HepG2 (cell line): ENCODE measurements at regions not wholly inside any gene's neighbourhood (a gene's known extent, or its start where the extent isn't known, plus 50 kb on each side); places are given as distances from the start of the nearest gene placed in this dataset.

Source experiments
- ATAC-seq: fragments of 200-7000 bp; cut with Tn5 transposase; 3 replicates; pipeline ENCODE4 v1.9.1; 2020; ENCODE audit warnings: mild to moderate bottlenecking, moderate library complexity
- BruUV-seq: library from RNA; stranded (reverse); fragments of 400-500 nt; replicated peaks from 2 replicates; lab custom pipeline; 2021; lab: Mats Ljungman, UMichigan
- CTCF ChIA-PET: fragments of 300-600 bp; formaldehyde crosslinking; extraction: SDS; loops from one replicate; lab custom pipeline; 2021; ENCODE audit warnings: low total read pairs, inconsistent platforms, low intra/inter-chr PET ratio; lab: Yijun Ruan, JAX
- POLR2A ChIA-PET: fragments of 350-600 bp; sonication (Branson Sonifier 250); formaldehyde crosslinking; loops from one replicate; lab custom pipeline; 2020; ENCODE audit warnings: antibody characterized with exemption, inconsistent platforms; lab: Yijun Ruan, JAX
- DNase-seq: peaks from one replicate; pipeline ENCODE4 v3.0.0-alpha.2; 2015; ENCODE audit warnings: low spot score
- FAIRE-seq: peaks from 3 replicates; lab custom pipeline; 2011; peaks lifted over from hg19 to GRCh38; lab: Jason Lieb, UNC
- H2AFZ ChIP-seq: one replicate; pipeline ENCODE4 v1.6.1; 2011; ENCODE audit warnings: low read length, inconsistent platforms
- H3K27ac ChIP-seq: fragments of 300-600 bp; 3 replicates; pipeline ENCODE4 v1.8.0; 2011; ENCODE audit warnings: mixed run types, mild to moderate bottlenecking, mixed read lengths, low read length, inconsistent platforms; ENCODE audit not compliant: insufficient read depth; ENCODE audit errors: extremely low read length
- H3K27me3 ChIP-seq, 2 experiments: fragments of 200-600 bp in 1 of 2; 2 replicates in 1 of 2; 3 replicates in 1 of 2; pipeline versions ENCODE4 v1.6.0 to v1.8.0; 2011; ENCODE audit warnings: low read length in 2 of 2, mild to moderate bottlenecking in 2 of 2, moderate library complexity in 2 of 2, inconsistent platforms in 1 of 2; ENCODE audit not compliant: insufficient read depth in 2 of 2, control insufficient read depth in 1 of 2
- H3K36me3 ChIP-seq, 2 experiments: fragments of 200-600 bp in 1 of 2; replicated peaks in 1 of 2; 2 replicates in 1 of 2; 3 replicates in 1 of 2; pipeline versions ENCODE4 v1.5.1 to v1.8.0; 2011; ENCODE audit warnings: low read length in 2 of 2, inconsistent platforms in 1 of 2; ENCODE audit not compliant: insufficient read depth in 2 of 2, control insufficient read depth in 1 of 2
- H3K4me1 ChIP-seq: 2 replicates; pipeline ENCODE4 v1.5.1; 2012; ENCODE audit warnings: low read length, inconsistent platforms; ENCODE audit not compliant: insufficient read depth
- H3K4me2 ChIP-seq: 2 replicates; pipeline ENCODE4 v1.6.0; 2011; ENCODE audit warnings: low read depth, low read length, inconsistent platforms
- H3K4me3 ChIP-seq, 3 experiments: fragments of 200-600 bp in 1 of 3; sonication (generic), shearing (Covaris generic) in 1 of 3; replicated peaks in 1 of 3; 2 replicates each; pipeline ENCODE4 v1.5.1; 2011 to 2016; ENCODE audit warnings: low read length in 3 of 3, inconsistent platforms in 2 of 3, low read depth in 2 of 3, mild to moderate bottlenecking in 2 of 3, control low read depth in 1 of 3, mixed read lengths in 1 of 3; ENCODE audit not compliant: insufficient read depth in 1 of 3
- H3K79me2 ChIP-seq: one replicate; pipeline ENCODE4 v1.6.1; 2011; ENCODE audit warnings: low read length, inconsistent platforms; ENCODE audit not compliant: insufficient read depth
- H3K9ac ChIP-seq: 2 replicates; pipeline ENCODE4 v1.6.0; 2011; ENCODE audit warnings: mild to moderate bottlenecking, low read depth, low read length, inconsistent platforms; ENCODE audit not compliant: insufficient read depth
- H3K9me3 ChIP-seq: 2 replicates; pipeline ENCODE4 v1.5.1; 2012; ENCODE audit warnings: mild to moderate bottlenecking, low read length
- H4K20me1 ChIP-seq: 2 replicates; pipeline ENCODE4 v1.6.0; 2011; ENCODE audit warnings: inconsistent platforms, mild to moderate bottlenecking, low read length, moderate library complexity; ENCODE audit not compliant: insufficient read depth
- ATF3 ChIP-seq: sonication (generic); formaldehyde crosslinking; IDR thresholded peaks from 2 replicates; pipeline ENCODE4 v1.4.0; 2020; ENCODE audit warnings: missing genetic modification reagents
- NR0B2 ChIP-seq: sonication (generic); formaldehyde crosslinking; IDR thresholded peaks from 2 replicates; pipeline ENCODE4 v1.4.0; 2020; ENCODE audit warnings: mild to moderate bottlenecking, missing genetic modification reagents
- PAF1 ChIP-seq: IDR thresholded peaks from 2 replicates; pipeline ENCODE4 v1.6.1; 2016; ENCODE audit warnings: missing genetic modification reagents, missing compliant biosample characterization
- PAWR ChIP-seq: sonication (generic); formaldehyde crosslinking; IDR thresholded peaks from 2 replicates; pipeline ENCODE4 v1.4.0; 2020; ENCODE audit warnings: missing genetic modification reagents, mild to moderate bottlenecking, borderline replicate concordance
- PAX8 ChIP-seq: sonication (generic); formaldehyde crosslinking; IDR thresholded peaks from 2 replicates; pipeline ENCODE4 v1.8.0; 2022; ENCODE audit warnings: mild to moderate bottlenecking, missing genetic modification reagents, borderline replicate concordance
- SMAD1 ChIP-seq: sonication (generic); formaldehyde crosslinking; IDR thresholded peaks from 2 replicates; pipeline ENCODE4 v1.4.0; 2020; ENCODE audit warnings: missing genetic modification reagents, low read depth, mild to moderate bottlenecking, borderline replicate concordance
- ZNF414 ChIP-seq: sonication (generic); formaldehyde crosslinking; IDR thresholded peaks from 2 replicates; pipeline ENCODE4 v1.5.0; 2020; ENCODE audit warnings: missing genetic modification reagents
- ZNF574 ChIP-seq: sonication (generic); formaldehyde crosslinking; IDR thresholded peaks from 2 replicates; pipeline ENCODE4 v1.4.0; 2020; ENCODE audit warnings: missing genetic modification reagents
- ZNF589 ChIP-seq: sonication (generic); formaldehyde crosslinking; conservative IDR thresholded peaks from 2 replicates; pipeline ENCODE4 v1.8.0; 2022; ENCODE audit warnings: mild to moderate bottlenecking, moderate library complexity, missing genetic modification reagents
- in situ Hi-C: cut with HindIII; loops from 2 replicates; pipeline ENCODE4 v1.10.0; 2017; ENCODE audit warnings: low pct_unique_long_range_greater_than_20kb; ENCODE audit not compliant: extremely low pct_ligation_motif_present
- intact Hi-C: fragments of 100-400 bp; cut with micrococcal nuclease; formaldehyde crosslinking; loops from one replicate; pipeline ENCODE4 v1.10.0; 2022; ENCODE audit not compliant: unreplicated experiment

GRCh38 chr1:87753366-87753765, 424.7 kb downstream of the LMO4 start:
- no peak overlapping the region for H2AFZ ChIP-seq
- ChIA-PET POLR2A (no interaction called here), CTCF (no interaction called here)
- H3K9me3 ChIP-seq: no peaks in the 10 kb centered on the region
- H3K4me1 ChIP-seq: peaks cover 5% of the 10 kb centered on the region; the same call in 1 of the 2 replicates
- DNase-seq (no peak), FAIRE-seq (no peak), ATAC-seq (no peak)
- H3K27ac ChIP-seq: no peak overlapping the region
- no peak overlapping the region for H3K4me2 ChIP-seq
- no peaks in the 10 kb centered on the region for H4K20me1 ChIP-seq
- H3K9ac ChIP-seq: no peak overlapping the region
- TF ChIP-seq PAWR (CRISPR knock-in tag) (no peak), ZNF589 (CRISPR knock-in tag) (no peak), ATF3 (CRISPR knock-in tag) (no peak), ZNF414 (CRISPR knock-in tag) (no peak), SMAD1 (CRISPR knock-in tag) (no peak), PAF1 (CRISPR knock-in tag) (no peak)
- no peak overlapping the region for H3K4me3 ChIP-seq
- H3K36me3 ChIP-seq: no peaks in the 10 kb centered on the region
- no peaks in the 10 kb centered on the region for H3K79me2 ChIP-seq
- H3K27me3 ChIP-seq: no peaks in the 10 kb centered on the region
- in situ Hi-C loops (no loop called here), intact Hi-C loops (no loop called here)
- no TSS peak for BruUV-seq

- Histone ChIP-seq H3K4me1 (peaks cover 5% of the 10 kb centered on the region; the same call in 1 of the 2 replicates), H3K4me3 (no peak overlapping the region), H3K4me2 (no peak overlapping the region), H3K9me3 (no peaks in the 10 kb centered on the region), H2AFZ (no peak overlapping the region), H4K20me1 (no peaks in the 10 kb centered on the region), H3K79me2 (no peaks in the 10 kb centered on the region), H3K27me3 (no peaks in the 10 kb centered on the region)
- POLR2A ChIA-PET: no interaction called here
- no TSS peak for BruUV-seq
- in situ Hi-C loops: no loop called here
- no peak for FAIRE-seq
- no peak for ATAC-seq
- no peak for DNase-seq
- TF ChIP-seq ZNF574 (no peak), NR0B2 (CRISPR knock-in tag) (no peak), PAX8 (CRISPR knock-in tag) (no peak)
- TF ChIP-seq, all 625 proteins: peak for 0
- intact Hi-C loops: no loop called here
- H3K27ac ChIP-seq: no peak overlapping the region
- no peaks in the 10 kb centered on the region for H3K36me3 ChIP-seq
- H3K9ac ChIP-seq: no peak overlapping the region
- CTCF ChIA-PET: no interaction called here
Measured at GRCh38 chr1:87754139-87754538, 425.5 kb downstream of the LMO4 start.
